Panc1 (cell line): ENCODE measurements at regions not wholly inside any gene's neighbourhood (a gene's known extent, or its start where the extent isn't known, plus 50 kb on each side); places are given as distances from the start of the nearest gene placed in this dataset.

Source experiments
- POLR2AphosphoS5 ChIP-seq: IDR thresholded peaks from 2 replicates; pipeline ENCODE4 v1.6.1; 2012; ENCODE audit warnings: mild to moderate bottlenecking, low read depth, low read length, moderate library complexity
- REST ChIP-seq, 2 experiments: IDR thresholded peaks; 2 replicates each; pipeline ENCODE4 v1.6.1; 2011 to 2012; ENCODE audit warnings: low read depth in 2 of 2, control low read depth in 1 of 2, low read length in 1 of 2, mild to moderate bottlenecking in 1 of 2, moderate library complexity in 1 of 2; ENCODE audit not compliant: insufficient read depth in 1 of 2
- TF ChIP-seq, protein P1 (sequence below): fragments of 450-650 bp; IDR thresholded peaks from 2 replicates; pipeline ENCODE4 v1.5.1; 2017; ENCODE audit warnings: mild to moderate bottlenecking

GRCh38 chr11:23079382-23079813 is 219.1 kb upstream of the CCDC179 start:
- TF ChIP-seq, protein P1, sequence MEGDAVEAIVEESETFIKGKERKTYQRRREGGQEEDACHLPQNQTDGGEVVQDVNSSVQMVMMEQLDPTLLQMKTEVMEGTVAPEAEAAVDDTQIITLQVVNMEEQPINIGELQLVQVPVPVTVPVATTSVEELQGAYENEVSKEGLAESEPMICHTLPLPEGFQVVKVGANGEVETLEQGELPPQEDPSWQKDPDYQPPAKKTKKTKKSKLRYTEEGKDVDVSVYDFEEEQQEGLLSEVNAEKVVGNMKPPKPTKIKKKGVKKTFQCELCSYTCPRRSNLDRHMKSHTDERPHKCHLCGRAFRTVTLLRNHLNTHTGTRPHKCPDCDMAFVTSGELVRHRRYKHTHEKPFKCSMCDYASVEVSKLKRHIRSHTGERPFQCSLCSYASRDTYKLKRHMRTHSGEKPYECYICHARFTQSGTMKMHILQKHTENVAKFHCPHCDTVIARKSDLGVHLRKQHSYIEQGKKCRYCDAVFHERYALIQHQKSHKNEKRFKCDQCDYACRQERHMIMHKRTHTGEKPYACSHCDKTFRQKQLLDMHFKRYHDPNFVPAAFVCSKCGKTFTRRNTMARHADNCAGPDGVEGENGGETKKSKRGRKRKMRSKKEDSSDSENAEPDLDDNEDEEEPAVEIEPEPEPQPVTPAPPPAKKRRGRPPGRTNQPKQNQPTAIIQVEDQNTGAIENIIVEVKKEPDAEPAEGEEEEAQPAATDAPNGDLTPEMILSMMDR = no peak
- TF ChIP-seq POLR2AphosphoS5 (no peak), REST (IDR thresholded peaks at IDR 0.05; ENCODE audit: insufficient read depth in 1 of 2, low read depth in 2 of 2, low read length in 1 of 2) (no peak)
